ENCODE measurements at regions not wholly inside any gene's neighbourhood (a gene's known extent, or its start where the extent isn't known, plus 50 kb on each side); places are given as distances from the start of the nearest gene placed in this dataset.

GRCh38 chr17:62907961-62908360 is 58.1 kb upstream of the TANC2 start:
- Histone ChIP-seq H3K14ac (ENCODE audit: low read length in 2 of 2) (peak overlapping the region in 1 of 2 experiments; percentile 39), H2BK12ac (ENCODE audit: low read length in 2 of 2) (no peak overlapping the region), H3K4me3 (ENCODE audit: insufficient read depth in 1 of 2, low read depth in 1 of 2, low read length in 2 of 2) (no peak overlapping the region), H3K4me2 (ENCODE audit: low read length, poor library complexity, severe bottlenecking) (no peak overlapping the region), H3K9me3 (ENCODE audit: control insufficient read depth, low read length) (peaks cover 14% of the 10 kb centered on the region), H3K4me1 (ENCODE audit: control insufficient read depth, insufficient read depth, low read depth, low read length) (peaks cover 2% of the 10 kb centered on the region), H3K23ac (ENCODE audit: low read length in 2 of 2) (no peak overlapping the region), H3K27me3 (ENCODE audit: control insufficient read depth in 1 of 2, insufficient read depth in 1 of 2, low read length in 2 of 2) (peaks cover 0 to 9% of the 10 kb centered on the region in 2 experiments), H4K91ac (ENCODE audit: low read length) (no peak overlapping the region), H2BK15ac (ENCODE audit: low read depth, poor library complexity, severe bottlenecking) (no peak overlapping the region), H3K27ac (ENCODE audit: low read length, poor library complexity, severe bottlenecking) (no peak overlapping the region), H3K79me1 (replicated peaks; ENCODE audit: low read length, poor library complexity, severe bottlenecking) (no peaks in the 10 kb centered on the region), H3K18ac (ENCODE audit: low read depth in 1 of 2, low read length in 2 of 2) (no peak overlapping the region), H2BK120ac (ENCODE audit: low read depth, low read length) (no peak overlapping the region), H4K8ac (ENCODE audit: low read length) (no peak overlapping the region), H3K4ac (ENCODE audit: low read depth in 1 of 2, low read length in 2 of 2) (no peak overlapping the region), H2AK5ac (ENCODE audit: low read length, severe bottlenecking) (peak overlapping the region; percentile 6), H3K36me3 (ENCODE audit: control insufficient read depth in 1 of 2, insufficient read depth in 2 of 2, low read depth in 1 of 2, low read length in 2 of 2) (no peaks in the 10 kb centered on the region), H2AFZ (ENCODE audit: low read depth, low read length) (no peak overlapping the region), H3K9ac (ENCODE audit: low read length) (no peak overlapping the region), H2BK5ac (ENCODE audit: low read depth, low read length, poor library complexity, severe bottlenecking) (no peak overlapping the region)
- WGBS: 92% methylated on average over 4 of the region's 4 CpGs
- DNase-seq: no peak

GRCh38 chr17:62906881-62907280 is 59.2 kb upstream of the TANC2 start:
- Histone ChIP-seq H3K4ac (ENCODE audit: low read depth in 1 of 2, low read length in 2 of 2) (no peak overlapping the region), H3K18ac (ENCODE audit: low read depth in 1 of 2, low read length in 2 of 2) (no peak overlapping the region), H2BK12ac (ENCODE audit: low read length in 2 of 2) (no peak overlapping the region), H2BK120ac (ENCODE audit: low read depth, low read length) (no peak overlapping the region), H3K23ac (ENCODE audit: low read length in 2 of 2) (no peak overlapping the region), H2AFZ (ENCODE audit: low read depth, low read length) (no peak overlapping the region), H3K9me3 (ENCODE audit: control insufficient read depth, low read length) (peaks cover 9% of the 10 kb centered on the region), H2BK5ac (ENCODE audit: low read depth, low read length, poor library complexity, severe bottlenecking) (no peak overlapping the region), H3K14ac (ENCODE audit: low read length in 2 of 2) (peak overlapping the region in 1 of 2 experiments; percentile 59), H3K4me2 (ENCODE audit: low read length, poor library complexity, severe bottlenecking) (no peak overlapping the region), H3K79me1 (replicated peaks; ENCODE audit: low read length, poor library complexity, severe bottlenecking) (no peaks in the 10 kb centered on the region), H3K27me3 (ENCODE audit: control insufficient read depth in 1 of 2, insufficient read depth in 1 of 2, low read length in 2 of 2) (peaks cover 0 to 9% of the 10 kb centered on the region in 2 experiments), H3K4me1 (ENCODE audit: control insufficient read depth, insufficient read depth, low read depth, low read length) (peaks cover 2% of the 10 kb centered on the region), H2AK5ac (ENCODE audit: low read length, severe bottlenecking) (no peak overlapping the region), H2BK15ac (ENCODE audit: low read depth, poor library complexity, severe bottlenecking) (no peak overlapping the region), H3K36me3 (ENCODE audit: control insufficient read depth in 1 of 2, insufficient read depth in 2 of 2, low read depth in 1 of 2, low read length in 2 of 2) (no peaks in the 10 kb centered on the region), H3K4me3 (ENCODE audit: insufficient read depth in 1 of 2, low read depth in 1 of 2, low read length in 2 of 2) (no peak overlapping the region), H4K8ac (ENCODE audit: low read length) (no peak overlapping the region), H3K9ac (ENCODE audit: low read length) (no peak overlapping the region), H4K91ac (ENCODE audit: low read length) (no peak overlapping the region), H3K27ac (ENCODE audit: low read length, poor library complexity, severe bottlenecking) (no peak overlapping the region)
- DNase-seq: no peak

GRCh38 chr17:62905233-62905632 is 60.8 kb upstream of the TANC2 start:
- no peak overlapping the region for H4K91ac ChIP-seq (ENCODE audit: low read length)
- H3K9me3 ChIP-seq (ENCODE audit: control insufficient read depth, low read length): peaks cover 2% of the 10 kb centered on the region
- no peak overlapping the region for H3K9ac ChIP-seq (ENCODE audit: low read length)
- no peak overlapping the region for H2AK5ac ChIP-seq (ENCODE audit: low read length, severe bottlenecking)
- no peak overlapping the region for H2BK120ac ChIP-seq (ENCODE audit: low read depth, low read length)
- no peak overlapping the region for H2BK5ac ChIP-seq (ENCODE audit: low read depth, low read length, poor library complexity, severe bottlenecking)
- no peak overlapping the region for H2BK12ac ChIP-seq (ENCODE audit: low read length in 2 of 2)
- H3K27me3 ChIP-seq (ENCODE audit: control insufficient read depth in 1 of 2, insufficient read depth in 1 of 2, low read length in 2 of 2): peaks cover 0 to 9% of the 10 kb centered on the region in 2 experiments
- no peak overlapping the region for H3K4me2 ChIP-seq (ENCODE audit: low read length, poor library complexity, severe bottlenecking)
- no peak for DNase-seq
- no peak overlapping the region for H2BK15ac ChIP-seq (ENCODE audit: low read depth, poor library complexity, severe bottlenecking)
- no peak overlapping the region for H4K8ac ChIP-seq (ENCODE audit: low read length)
- H2AFZ ChIP-seq (ENCODE audit: low read depth, low read length): no peak overlapping the region
- H3K23ac ChIP-seq (ENCODE audit: low read length in 2 of 2): no peak overlapping the region
- H3K79me1 ChIP-seq (replicated peaks; ENCODE audit: low read length, poor library complexity, severe bottlenecking): no peaks in the 10 kb centered on the region
- H3K4ac ChIP-seq (ENCODE audit: low read depth in 1 of 2, low read length in 2 of 2): no peak overlapping the region
- 95% methylated on average over 3 of the region's 4 CpGs for WGBS
- no peak overlapping the region for H3K27ac ChIP-seq (ENCODE audit: low read length, poor library complexity, severe bottlenecking)
- peaks cover 2% of the 10 kb centered on the region for H3K4me1 ChIP-seq (ENCODE audit: control insufficient read depth, insufficient read depth, low read depth, low read length)
- no peak overlapping the region for H3K18ac ChIP-seq (ENCODE audit: low read depth in 1 of 2, low read length in 2 of 2)
- no peak overlapping the region for H3K4me3 ChIP-seq (ENCODE audit: insufficient read depth in 1 of 2, low read depth in 1 of 2, low read length in 2 of 2)
- no peak overlapping the region for H3K14ac ChIP-seq (ENCODE audit: low read length in 2 of 2)
- H3K36me3 ChIP-seq (ENCODE audit: control insufficient read depth in 1 of 2, insufficient read depth in 2 of 2, low read depth in 1 of 2, low read length in 2 of 2): no peaks in the 10 kb centered on the region

- Histone ChIP-seq H2BK15ac (ENCODE audit: low read depth, poor library complexity, severe bottlenecking) (no peak overlapping the region), H3K4me3 (ENCODE audit: insufficient read depth in 1 of 2, low read depth in 1 of 2, low read length in 2 of 2) (no peak overlapping the region), H3K27me3 (ENCODE audit: control insufficient read depth in 1 of 2, insufficient read depth in 1 of 2, low read length in 2 of 2) (peaks cover 0 to 4% of the 10 kb centered on the region in 2 experiments), H3K4ac (ENCODE audit: low read depth in 1 of 2, low read length in 2 of 2) (no peak overlapping the region), H3K9me3 (ENCODE audit: control insufficient read depth, low read length) (no peaks in the 10 kb centered on the region), H2BK120ac (ENCODE audit: low read depth, low read length) (no peak overlapping the region), H3K4me2 (ENCODE audit: low read length, poor library complexity, severe bottlenecking) (no peak overlapping the region), H3K4me1 (ENCODE audit: control insufficient read depth, insufficient read depth, low read depth, low read length) (peaks cover 2% of the 10 kb centered on the region), H3K79me1 (replicated peaks; ENCODE audit: low read length, poor library complexity, severe bottlenecking) (no peaks in the 10 kb centered on the region), H2BK5ac (ENCODE audit: low read depth, low read length, poor library complexity, severe bottlenecking) (no peak overlapping the region), H3K27ac (ENCODE audit: low read length, poor library complexity, severe bottlenecking) (no peak overlapping the region), H3K9ac (ENCODE audit: low read length) (no peak overlapping the region), H2AFZ (ENCODE audit: low read depth, low read length) (no peak overlapping the region), H3K14ac (ENCODE audit: low read length in 2 of 2) (peak overlapping the region in 1 of 2 experiments; percentile 71), H2BK12ac (ENCODE audit: low read length in 2 of 2) (no peak overlapping the region), H4K8ac (ENCODE audit: low read length) (no peak overlapping the region), H3K18ac (ENCODE audit: low read depth in 1 of 2, low read length in 2 of 2) (peak overlapping the region in 1 of 2 experiments; percentile 5), H3K23ac (ENCODE audit: low read length in 2 of 2) (no peak overlapping the region), H4K91ac (ENCODE audit: low read length) (no peak overlapping the region), H3K36me3 (ENCODE audit: control insufficient read depth in 1 of 2, insufficient read depth in 2 of 2, low read depth in 1 of 2, low read length in 2 of 2) (no peaks in the 10 kb centered on the region), H2AK5ac (ENCODE audit: low read length, severe bottlenecking) (no peak overlapping the region)
- DNase-seq: no peak
- 74% methylated on average over 5 of the region's 5 CpGs for WGBS
Observed at GRCh38 chr17:62902531-62903220, 63.4 kb upstream of the TANC2 start.

Measured in mesenchymal stem cell (in vitro differentiated cells and primary cell).